Limb (tissue), 2 donors: ENCODE measurements at regions not wholly inside any gene's neighbourhood (a gene's known extent, or its start where the extent isn't known, plus 50 kb on each side); places are given as distances from the start of the nearest gene placed in this dataset.

Experiments used
- DNase-seq, 2 donors: peaks; one replicate each; pipeline ENCODE4 v3.0.0-alpha.2; 2016; ENCODE audit errors: extremely low spot score in 2 of 2

GRCh38 chrX:36436361-36436760 lies 516.8 kb downstream of the CFAP47 start:
- peak in 1 of 2 donors; percentile 6 for DNase-seq

- no peak for DNase-seq
Observed at GRCh38 chrX:36443007-36443406, 523.5 kb downstream of the CFAP47 start.

- no peak for DNase-seq
Observed at GRCh38 chrX:36445566-36445965, 526.0 kb downstream of the CFAP47 start.

GRCh38 chrX:36462142-36462541 lies 542.6 kb downstream of the CFAP47 start:
- DNase-seq, result no peak

- no peak for DNase-seq
Observed at GRCh38 chrX:36480441-36480990, 527.6 kb upstream of the FAM47C start.

- no peak for DNase-seq
Observed at GRCh38 chrX:36501169-36501702, 506.9 kb upstream of the FAM47C start.

GRCh38 chrX:36504625-36505024 lies 503.5 kb upstream of the FAM47C start:
- no peak for DNase-seq

GRCh38 chrX:36508042-36508441 lies 500.1 kb upstream of the FAM47C start:
- no peak for DNase-seq

GRCh38 chrX:36510736-36511135 lies 497.4 kb upstream of the FAM47C start:
- DNase-seq, result no peak

GRCh38 chrX:36528661-36529060 lies 479.5 kb upstream of the FAM47C start:
- no peak for DNase-seq

- DNase-seq, result no peak
Observed at GRCh38 chrX:36534900-36535299, 473.3 kb upstream of the FAM47C start.

- DNase-seq, result no peak
Observed at GRCh38 chrX:36543499-36543898, 464.7 kb upstream of the FAM47C start.

- no peak for DNase-seq
Observed at GRCh38 chrX:36562986-36563385, 445.2 kb upstream of the FAM47C start.

- DNase-seq, result no peak
Observed at GRCh38 chrX:36568946-36569345, 439.2 kb upstream of the FAM47C start.

GRCh38 chrX:36573720-36574119 lies 434.4 kb upstream of the FAM47C start:
- DNase-seq, result no peak

GRCh38 chrX:36575670-36576069 lies 432.5 kb upstream of the FAM47C start:
- no peak for DNase-seq

GRCh38 chrX:36577006-36577405 lies 431.2 kb upstream of the FAM47C start:
- DNase-seq, result no peak

- no peak for DNase-seq
Observed at GRCh38 chrX:36581030-36581429, 427.1 kb upstream of the FAM47C start.

GRCh38 chrX:36583674-36584073 lies 424.5 kb upstream of the FAM47C start:
- no peak for DNase-seq

- DNase-seq, result no peak
Observed at GRCh38 chrX:36609616-36610585, 398.3 kb upstream of the FAM47C start.

GRCh38 chrX:36626898-36627297 lies 381.3 kb upstream of the FAM47C start:
- no peak for DNase-seq

- no peak for DNase-seq
Observed at GRCh38 chrX:36640232-36640631, 367.9 kb upstream of the FAM47C start.

- DNase-seq, result no peak
Observed at GRCh38 chrX:36642052-36642451, 366.1 kb upstream of the FAM47C start.
